DMS79 (cell line): ENCODE measurements at regions not wholly inside any gene's neighbourhood (a gene's known extent, or its start where the extent isn't known, plus 50 kb on each side); places are given as distances from the start of the nearest gene placed in this dataset.
"Not testable (repeated sequence)": the region's sequence is repeated elsewhere in the genome, so short reads cannot be mapped to it uniquely, and the experiment has no call there.

Experiments used
- DNase-seq: peaks from one replicate; lab custom pipeline; 2025; lab: John Stamatoyannopoulos, UW

DNA sequence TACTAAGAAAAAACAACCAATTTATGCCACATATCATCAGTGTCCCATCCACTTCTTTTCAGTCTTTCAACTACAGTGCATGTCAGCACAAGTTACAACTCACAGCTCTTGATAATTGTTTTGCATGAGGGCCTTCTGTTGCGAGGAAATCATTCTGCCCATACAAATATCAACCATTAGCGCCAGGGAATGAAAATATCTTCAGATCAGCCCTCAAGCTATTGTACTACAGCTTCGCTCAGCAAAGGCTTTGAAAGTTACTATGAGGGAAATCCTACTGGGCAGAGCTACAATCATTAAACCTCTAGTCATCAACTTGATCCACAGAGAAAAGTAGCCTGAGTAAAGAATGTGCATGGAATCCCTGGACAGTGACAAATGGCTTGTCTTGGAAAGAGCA lies 1023.6 kb upstream of the HS3ST1 start:
- no peak for DNase-seq

DNA sequence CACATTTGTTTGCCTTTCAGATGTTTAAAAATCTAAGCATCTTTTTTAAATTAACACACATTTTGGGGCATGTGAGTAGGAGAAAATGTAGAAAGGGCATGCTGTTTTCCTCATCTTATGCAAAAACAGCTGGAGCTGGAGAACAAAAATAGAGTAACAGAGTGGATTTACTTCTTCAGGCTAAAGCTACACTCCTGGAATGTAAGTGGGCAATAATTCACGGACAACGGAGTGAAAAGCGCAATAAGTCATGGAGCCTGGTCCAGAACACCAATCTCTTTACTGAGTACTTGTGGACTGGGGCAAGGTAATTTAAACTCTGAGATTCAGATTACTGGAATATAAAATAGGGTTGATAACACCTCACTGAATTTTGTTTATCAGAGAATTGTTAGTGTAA lies 1018.8 kb upstream of the HS3ST1 start:
- no peak for DNase-seq

DNA sequence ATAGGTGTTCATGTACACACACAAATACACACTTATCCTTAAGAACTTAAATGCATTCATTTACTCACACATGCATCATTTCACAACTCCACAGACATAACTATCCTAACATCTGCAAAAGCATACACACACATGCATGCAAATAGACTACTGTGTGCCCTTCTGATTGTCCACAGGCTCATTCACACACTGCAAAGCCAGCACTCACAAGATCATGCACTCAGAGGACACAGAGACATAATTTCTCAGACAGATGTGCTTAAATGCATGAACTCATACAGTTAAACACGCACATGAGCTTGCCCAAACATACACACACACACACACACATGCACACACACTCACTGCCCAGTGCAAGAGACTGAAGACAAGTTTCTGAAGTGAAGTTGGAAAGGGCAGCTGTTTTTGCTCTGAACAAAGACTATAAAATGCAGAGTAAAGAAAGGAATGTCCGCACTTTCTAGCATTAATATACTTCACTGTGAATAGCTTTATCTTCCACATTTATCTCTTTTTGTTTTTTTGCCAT lies 1018.0 kb upstream of the HS3ST1 start:
- DNase-seq: no peak

DNA sequence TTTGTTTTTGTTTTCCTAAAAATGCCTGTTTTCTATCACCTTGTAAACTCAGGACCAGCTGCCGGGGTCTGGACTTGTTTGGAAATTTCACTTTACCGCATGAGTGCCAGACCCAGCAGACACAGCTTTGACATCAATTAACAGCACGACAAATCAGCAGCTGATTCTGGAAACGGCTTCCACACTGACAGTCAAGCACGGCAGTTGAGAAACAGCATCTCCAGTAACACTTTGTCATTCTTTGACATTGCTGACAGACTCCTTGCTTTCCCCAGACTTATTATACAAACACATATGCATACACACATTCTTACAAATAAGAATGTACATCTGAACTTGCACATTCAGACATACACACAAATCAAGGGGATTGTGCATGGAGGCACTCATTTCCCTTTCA lies 1017.6 kb upstream of the HS3ST1 start:
- DNase-seq: no peak

DNA sequence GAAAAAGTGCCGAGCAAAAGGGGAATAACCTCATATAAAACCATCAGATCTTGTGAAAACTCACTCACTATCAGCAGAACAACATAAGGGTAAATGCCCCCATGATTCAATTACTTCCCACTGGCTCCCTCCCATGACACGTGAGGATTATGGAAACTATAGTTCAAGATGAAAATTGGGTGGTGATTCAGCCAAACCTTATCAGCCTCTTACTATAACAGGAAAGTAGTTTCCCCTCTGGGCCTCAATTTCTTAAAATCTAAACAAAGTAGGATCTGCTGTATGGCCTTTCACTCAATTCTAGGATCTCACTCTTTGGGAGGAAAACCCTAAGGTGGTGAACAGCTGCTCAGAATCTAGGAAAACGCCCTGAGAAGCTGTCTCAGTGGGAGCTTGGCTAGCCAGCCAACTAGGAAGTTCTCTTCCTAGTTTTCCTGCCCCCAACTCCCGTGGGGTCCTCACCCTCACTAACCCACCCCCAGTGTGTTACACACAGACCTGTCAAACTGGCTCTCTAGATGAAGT lies 1017.1 kb upstream of the HS3ST1 start:
- DNase-seq: no peak

DNA sequence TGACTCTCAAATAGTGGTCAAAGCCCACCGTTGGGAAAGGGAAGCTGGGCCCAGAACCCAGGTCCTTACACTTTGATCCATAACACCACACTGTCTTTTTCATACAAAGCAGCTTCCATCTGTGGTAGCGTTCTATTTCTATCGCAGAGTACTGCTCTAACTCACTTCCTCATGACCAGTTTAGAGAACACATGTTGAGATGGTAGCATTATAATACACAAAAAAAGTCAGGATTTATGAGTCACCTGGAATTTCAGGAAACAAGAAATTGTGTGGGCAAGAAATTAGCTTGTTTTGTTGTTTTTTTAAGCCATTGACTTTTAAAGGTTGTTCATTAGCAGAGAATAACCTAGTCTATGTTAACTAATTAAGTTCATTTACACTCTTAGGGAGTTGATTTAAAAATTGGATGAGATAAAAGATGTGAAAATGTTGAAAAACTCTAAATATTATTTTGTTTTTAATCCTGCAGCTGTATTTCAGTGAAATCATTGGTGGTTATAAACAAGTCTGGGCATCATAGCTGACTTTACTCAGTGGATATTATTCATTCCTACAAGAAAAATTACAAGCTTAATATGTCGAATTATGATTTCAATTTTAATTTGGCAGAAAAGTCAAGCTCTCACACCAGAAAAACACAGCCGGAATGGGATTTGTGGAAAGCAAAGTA lies 1011.1 kb upstream of the HS3ST1 start:
- DNase-seq: no peak

DNA sequence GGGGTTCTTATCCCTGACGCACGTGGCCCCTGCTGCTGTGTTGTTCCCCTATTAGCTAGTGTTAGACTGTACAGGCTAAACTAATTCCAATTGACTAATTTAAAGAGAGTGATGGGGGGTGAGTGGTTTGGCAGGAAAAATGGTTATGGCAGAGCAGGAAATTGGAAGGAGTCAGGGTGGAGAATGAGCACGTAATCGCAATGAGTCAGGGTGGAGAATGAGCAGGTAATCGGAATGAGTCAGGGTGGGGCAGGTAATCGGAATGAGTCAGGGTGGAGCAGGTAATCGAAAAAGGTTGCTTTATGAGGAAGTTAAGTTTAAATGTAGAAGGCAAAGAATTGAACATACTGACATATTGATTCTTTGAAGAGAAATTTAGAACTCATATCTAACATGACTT lies 1002.6 kb upstream of the HS3ST1 start:
- DNase-seq: not testable (repeated sequence)

DNA sequence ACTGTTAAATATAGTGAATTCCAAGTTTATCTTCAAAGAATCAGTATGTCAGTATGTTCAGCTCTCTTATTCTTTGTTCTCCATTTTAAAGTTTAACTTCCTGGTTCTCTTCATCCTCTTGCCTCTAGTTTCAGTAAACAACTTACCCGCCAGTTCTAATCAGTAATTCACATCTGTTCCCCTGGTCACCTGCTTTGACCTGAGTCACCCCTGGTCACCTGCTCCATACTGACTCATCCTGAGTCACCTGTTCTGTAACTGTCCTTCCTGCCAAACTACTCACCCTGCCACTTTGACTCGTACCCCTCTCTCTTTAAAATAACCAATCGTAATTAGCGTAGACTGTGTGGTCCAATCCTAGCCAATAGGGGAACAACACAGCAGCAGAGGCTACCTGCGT lies 992.7 kb upstream of the HS3ST1 start:
- DNase-seq: no peak

DNA sequence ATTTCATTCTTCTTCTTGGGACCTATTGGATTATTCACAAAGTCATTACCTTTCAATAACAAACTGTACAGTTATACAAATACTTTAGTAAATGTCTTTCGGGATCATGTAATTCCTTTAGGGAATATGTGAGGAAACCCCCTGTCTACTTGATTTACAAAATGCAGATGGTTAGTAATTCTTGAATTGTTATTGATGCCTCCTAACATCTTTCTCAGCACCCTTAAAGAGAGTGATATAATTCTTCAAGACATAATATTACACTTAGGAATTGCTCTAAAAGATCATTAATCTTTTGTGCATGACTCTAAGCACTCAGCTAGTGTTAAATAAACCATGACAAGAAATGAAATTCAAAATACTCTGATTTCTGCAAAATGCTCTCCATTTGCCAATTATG lies 988.1 kb upstream of the HS3ST1 start:
- no peak for DNase-seq

DNA sequence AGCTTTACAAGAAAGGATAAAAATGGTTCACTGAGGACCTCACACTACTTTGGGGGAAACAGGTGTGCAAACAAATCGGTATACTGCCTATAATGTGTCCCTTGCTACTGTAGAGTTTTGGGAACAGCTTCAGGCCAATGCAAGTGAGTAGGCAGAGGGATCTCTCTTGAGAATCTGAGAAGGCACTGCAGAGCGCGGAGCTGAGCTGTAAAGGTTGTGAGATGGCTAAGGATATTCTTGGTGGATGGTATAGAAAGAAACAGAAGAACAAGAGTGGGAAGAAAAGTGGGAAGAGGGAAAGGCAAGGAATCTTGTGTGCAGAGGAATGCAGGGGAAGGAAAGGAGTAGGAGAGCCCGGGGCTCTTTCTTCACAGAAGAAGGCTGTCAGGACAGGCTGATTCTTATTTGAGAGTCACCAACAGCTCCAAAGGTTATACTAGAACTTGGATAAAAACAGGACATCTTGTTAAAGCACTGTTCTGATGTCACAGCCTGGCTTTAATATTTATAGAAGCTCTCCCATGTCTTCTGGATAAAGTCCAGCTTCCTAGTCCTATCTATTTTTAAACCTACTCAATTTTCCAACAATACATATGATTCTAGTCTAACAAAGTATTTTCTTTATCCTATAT lies 985.6 kb upstream of the HS3ST1 start:
- DNase-seq: no peak

DNA sequence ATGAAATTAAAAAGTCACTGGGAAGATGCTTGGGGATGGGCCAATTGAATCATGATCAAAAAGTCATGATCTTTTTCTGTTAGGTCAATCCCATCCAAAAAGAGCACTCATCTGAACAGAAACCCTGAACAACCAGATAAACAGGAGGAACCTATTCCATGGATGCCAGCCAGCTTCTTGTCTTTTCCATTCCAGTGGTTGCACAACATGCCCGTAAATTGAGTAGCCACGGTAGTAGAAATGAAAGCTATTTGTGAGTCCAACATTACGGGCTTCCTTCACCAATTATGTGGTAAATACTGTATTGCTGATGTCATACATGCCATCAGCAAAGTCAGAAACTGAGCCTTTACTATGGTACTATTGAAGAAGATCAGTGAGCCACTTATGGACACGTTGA lies 982.4 kb upstream of the HS3ST1 start:
- DNase-seq: no peak

DNA sequence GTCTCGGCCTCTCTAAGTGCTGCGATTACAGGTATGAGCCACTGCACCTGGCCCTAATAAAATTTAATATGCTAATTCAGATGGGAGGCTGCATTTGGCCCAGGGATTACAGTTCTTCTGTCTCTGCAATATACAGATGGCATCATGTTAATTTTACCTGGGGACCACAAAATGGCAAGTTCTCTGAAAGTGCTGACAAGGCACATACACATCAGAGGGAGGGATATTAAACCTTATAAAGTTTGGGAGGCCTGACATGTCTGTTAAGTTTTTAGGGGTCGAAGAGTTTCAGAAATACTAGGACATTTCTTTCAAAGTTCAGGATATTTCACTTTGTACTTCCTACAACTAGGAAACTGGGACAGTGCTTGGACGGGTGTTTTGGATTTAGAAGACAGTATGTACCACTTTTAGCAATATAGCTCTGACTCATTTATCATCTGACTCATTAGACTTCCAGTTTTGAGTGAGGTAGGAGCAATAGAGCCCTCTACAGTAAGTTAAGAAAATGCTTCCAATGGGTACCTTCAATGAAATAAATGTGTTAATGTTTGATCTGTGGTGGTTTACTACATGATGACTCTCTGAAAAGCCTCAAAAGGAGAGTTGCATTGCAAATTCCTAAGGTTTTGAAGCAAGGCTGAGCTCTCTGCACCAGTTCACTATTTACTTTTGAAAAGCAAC lies 981.0 kb upstream of the HS3ST1 start:
- no peak for DNase-seq

DNA sequence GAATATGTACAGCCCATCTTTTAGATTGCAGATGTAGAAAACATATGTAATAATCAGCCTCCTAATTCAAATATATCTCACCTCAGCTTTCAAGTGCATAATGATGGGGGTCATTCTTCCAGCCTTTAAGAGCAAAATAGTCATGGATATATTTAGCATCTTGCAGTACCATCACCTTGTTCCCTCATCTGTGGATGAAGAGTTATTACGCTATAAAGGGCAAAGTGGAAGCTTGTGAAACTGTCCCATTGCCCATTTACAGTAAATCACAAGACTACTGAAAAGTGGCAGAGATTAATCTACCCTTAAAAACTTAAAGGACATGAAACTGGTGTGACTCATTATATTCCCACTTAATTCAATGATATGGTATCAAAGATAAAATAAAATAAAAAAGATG lies 979.7 kb upstream of the HS3ST1 start:
- no peak for DNase-seq

DNA sequence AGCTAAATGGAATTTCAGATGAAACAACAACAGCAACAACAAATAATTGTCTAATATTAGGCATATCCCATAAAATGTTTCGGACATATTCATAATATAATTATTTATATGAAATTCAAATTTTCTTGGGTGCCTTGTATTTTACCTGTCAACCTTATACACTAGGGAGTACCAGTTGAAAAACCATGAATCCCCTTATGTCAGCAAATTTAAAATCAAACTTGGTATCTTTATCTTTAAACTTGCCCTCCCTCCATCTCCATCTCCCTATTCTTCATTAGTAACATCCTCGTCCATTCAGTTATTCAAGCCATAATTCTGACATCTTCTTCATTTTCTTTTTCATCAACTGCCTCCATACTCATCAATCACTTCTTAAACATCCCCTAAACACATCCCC lies 974.5 kb upstream of the HS3ST1 start:
- DNase-seq: no peak

DNA sequence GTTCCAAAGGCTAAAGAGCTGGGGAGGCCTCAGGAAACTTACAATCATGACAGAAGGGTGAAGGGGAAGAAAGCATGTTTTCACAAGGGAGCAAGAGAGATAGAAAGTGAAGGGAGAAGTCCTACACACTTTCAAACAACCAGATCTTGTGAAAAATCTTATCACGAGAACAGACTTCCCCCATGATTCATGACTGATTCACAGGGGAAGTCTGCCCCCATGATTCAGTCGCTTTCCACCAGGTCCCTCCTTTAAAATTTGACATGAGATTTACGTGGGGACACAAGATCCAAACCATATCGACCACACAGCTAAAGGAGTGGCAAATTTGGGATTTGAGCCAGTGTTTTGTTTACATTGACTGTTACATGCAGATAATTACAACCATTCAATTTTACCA lies 971.1 kb upstream of the HS3ST1 start:
- no peak for DNase-seq

DNA sequence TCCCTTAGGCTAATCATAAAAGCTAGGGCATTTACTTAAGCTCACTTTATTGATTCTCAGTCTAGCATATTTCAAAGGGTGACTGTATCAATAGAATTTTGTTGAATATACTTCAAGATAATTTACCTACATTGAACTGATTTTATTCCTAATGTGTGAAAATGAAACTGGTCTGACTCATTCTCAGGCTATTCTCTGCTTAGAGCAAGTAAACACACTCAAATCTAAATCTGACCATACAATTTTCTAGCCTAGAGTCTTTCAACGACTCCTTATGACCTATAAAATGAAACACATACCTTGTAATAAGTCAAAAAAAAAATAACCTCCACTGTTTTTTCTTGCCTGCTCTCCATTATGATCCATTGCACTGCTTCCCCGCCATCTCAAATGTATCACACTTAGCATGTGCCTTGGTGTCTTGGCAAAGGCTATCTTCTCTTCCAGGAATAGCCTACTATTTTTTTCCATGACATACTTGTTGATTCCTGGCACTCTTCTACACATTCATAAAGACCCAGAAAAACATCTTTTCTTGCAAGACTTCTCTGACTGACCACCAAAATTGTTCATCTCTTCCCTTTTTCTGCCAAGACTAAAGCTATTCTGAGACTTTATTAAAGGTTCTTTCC lies 965.1 kb upstream of the HS3ST1 start:
- no peak for DNase-seq

DNA sequence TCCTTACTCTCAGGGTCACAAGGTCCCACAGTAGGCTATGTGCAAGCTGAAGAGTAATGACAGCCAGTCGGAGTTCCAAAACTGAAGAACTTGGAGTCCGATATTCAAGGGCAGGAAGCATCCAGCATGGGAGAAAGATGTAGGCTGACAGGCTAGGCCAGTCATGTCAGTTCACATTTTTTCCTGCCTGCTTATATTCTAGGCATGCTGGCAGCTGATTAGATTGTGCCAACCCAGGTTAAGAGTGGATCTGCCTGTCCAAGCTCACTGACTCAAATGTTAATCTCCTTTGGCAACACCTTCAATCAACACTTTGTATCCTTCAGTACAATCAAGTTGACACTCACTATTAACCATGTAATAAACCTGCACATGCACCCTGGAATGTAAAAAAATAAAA lies 960.9 kb upstream of the HS3ST1 start:
- no peak for DNase-seq

DNA sequence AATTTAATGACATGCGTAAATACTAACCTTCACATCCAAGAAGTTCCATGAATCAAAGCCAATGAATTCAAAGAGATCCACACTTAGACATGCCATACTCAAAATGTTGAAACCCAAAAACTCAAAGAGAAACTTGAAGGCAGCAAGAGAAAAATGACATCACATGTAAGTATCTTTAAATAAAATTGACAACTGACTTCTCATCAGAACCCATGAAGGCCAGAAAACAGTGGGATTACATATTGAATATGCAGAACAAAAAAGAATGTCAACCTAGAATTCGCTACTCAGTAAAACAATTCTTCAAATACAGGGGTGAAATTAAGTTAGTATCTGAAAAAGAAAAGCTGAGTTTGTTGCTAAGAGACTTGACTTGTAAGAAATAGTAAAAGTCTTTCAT lies 953.9 kb upstream of the HS3ST1 start:
- no peak for DNase-seq

DNA sequence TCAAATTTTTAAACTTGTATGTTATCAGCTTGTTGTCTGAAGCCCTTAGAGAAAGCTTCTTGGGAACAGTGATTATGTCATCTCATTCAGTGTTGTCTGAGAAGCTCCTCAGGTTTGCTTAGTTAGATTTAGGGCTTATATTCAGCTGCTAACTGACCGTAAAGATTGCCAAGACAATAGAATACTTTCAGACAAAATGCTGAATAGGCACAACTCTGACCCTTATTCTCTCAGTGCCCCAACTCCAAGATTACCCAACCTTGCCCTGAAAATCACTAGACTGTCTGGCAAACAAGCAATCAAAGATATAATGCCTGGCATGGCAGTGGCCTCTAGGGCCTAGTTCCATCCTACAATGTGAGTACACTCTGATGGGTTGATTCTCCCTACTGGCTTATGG lies 950.5 kb upstream of the HS3ST1 start:
- no peak for DNase-seq

DNA sequence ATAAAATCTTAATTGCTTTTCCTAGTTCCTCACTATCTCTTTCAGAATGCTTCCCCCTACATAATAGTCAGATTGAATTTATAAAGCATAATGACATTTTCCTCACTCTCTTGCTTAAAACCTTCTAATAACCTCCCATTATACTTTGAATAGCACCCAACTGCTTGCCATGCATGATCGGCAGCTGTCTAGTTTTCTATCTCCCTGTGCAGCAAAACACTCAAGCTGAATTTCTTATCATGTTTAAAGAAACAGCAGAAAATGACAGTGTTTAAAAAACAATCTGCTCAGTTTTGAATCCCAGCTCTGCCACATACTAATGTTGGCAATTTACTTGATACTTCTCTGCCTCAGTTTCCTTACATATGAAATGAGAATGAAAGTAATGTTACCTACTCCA lies 947.1 kb upstream of the HS3ST1 start:
- no peak for DNase-seq

DNA sequence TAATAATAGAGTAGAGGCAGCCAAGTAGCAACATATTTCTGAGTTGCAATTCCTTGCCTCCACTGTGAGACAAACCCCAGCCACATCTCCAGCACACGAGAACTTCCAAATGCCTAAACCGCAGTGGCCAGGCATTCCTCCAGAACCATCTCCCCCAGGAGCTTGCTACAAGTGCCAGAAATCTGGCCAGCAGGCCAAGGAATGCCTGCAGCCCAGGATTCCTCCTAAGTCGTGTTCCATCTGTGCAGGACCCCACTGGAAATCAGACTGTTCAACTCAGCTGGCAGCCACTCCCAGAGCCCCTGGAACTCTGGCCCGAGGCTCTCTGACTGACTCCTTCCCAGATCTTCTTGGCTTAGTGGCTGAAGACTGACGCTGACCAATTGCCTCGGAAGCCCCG lies 937.2 kb upstream of the HS3ST1 start:
- not testable (repeated sequence) for DNase-seq

DNA sequence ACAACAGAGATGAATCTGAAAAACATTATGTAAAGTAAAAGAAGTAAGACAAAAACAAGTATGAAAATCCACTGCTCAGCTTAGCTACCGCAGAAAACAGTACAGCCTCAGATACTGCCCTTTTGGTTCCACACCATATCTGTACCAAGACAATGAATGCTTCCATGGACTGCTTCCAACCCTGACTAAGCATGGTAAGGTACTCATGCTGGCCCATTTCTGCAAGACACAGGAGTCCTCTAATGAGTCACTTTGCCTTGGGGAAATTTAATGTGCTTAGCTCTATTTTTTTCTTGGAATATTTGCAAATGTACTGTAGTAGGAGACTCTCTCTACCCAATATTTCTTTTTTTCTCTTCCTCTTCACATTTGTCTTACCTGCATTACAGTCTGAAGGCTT lies 931.7 kb upstream of the HS3ST1 start:
- no peak for DNase-seq

DNA sequence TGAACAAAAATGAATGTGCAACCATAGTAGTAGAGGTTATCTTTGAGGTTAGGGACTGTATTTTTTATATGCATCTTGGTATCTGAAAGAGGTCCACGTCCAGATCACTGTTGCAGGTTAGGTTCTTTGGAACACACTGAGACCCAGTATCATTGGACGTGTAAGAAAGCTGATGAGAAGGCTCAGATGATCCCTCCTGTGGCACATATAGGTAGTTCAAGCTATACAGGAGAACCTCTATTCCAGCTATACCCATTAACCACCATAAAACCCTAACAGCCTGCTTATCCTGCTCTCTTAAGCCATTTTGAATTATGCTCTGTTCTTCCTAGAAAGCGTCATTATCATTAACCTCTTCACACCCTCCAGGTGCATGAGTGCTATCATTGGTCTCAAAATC lies 930.7 kb upstream of the HS3ST1 start:
- DNase-seq: no peak
